K562 (cell line): ENCODE measurements at regions not wholly inside any gene's neighbourhood (a gene's known extent, or its start where the extent isn't known, plus 50 kb on each side); places are given as distances from the start of the nearest gene placed in this dataset.
"Not testable (repeated sequence)": the region's sequence is repeated elsewhere in the genome, so short reads cannot be mapped to it uniquely, and the experiment has no call there.

ENCODE experiments used
- ATAC-seq: fragments of 200-7000 bp; cut with Tn5 transposase; 3 replicates; pipeline ENCODE4 v1.9.1; 2020; ENCODE audit warnings: moderate library complexity
- BruUV-seq: library from RNA; stranded (reverse); fragments of 400-500 nt; replicated peaks from 2 replicates; lab custom pipeline; 2021; lab: Mats Ljungman, UMichigan
- CTCF ChIA-PET: fragments of 300-600 bp; formaldehyde crosslinking; extraction: SDS; loops from one replicate; lab custom pipeline; 2021; ENCODE audit warnings: low intra/inter-chr PET ratio; lab: Yijun Ruan, JAX
- POLR2A ChIA-PET: fragments of 300-600, 350-650 bp; sonication (Branson Sonifier 250); formaldehyde crosslinking; extraction: SDS; loops from one replicate; lab custom pipeline; 2021; ENCODE audit warnings: antibody characterized with exemption, inconsistent platforms; lab: Yijun Ruan, JAX
- DNase-seq, 4 experiments: peaks; one replicate each; pipeline versions ENCODE4 v3.0.0 to v3.0.0-alpha.2; 2011 to 2018; ENCODE audit warnings: low spot score in 3 of 4, mixed read lengths in 3 of 4; ENCODE audit errors: extremely low read depth in 1 of 4
- FAIRE-seq: peaks from 2 replicates; lab custom pipeline; 2011; peaks lifted over from hg19 to GRCh38; lab: Jason Lieb, UNC
- H2AFZ ChIP-seq: 2 replicates; pipeline ENCODE4 v1.6.0; 2011; ENCODE audit warnings: low read depth, low read length, control low read depth, inconsistent platforms
- H3K27ac ChIP-seq: fragments of 200-600 bp; 3 replicates; pipeline ENCODE4 v1.8.0; 2011; ENCODE audit warnings: low read depth, mild to moderate bottlenecking, control low read depth, inconsistent platforms, low read length, moderate library complexity, mixed read lengths; ENCODE audit errors: extremely low read depth
- H3K27me3 ChIP-seq, 2 experiments: fragments of 300-600 bp in 1 of 2; 2 replicates in 1 of 2; 3 replicates in 1 of 2; pipeline versions ENCODE4 v1.6.0 to v1.8.0; 2011; ENCODE audit warnings: inconsistent platforms in 2 of 2, low read length in 2 of 2, mild to moderate bottlenecking in 1 of 2, mixed read lengths in 1 of 2, moderate library complexity in 1 of 2; ENCODE audit not compliant: control insufficient read depth in 2 of 2, insufficient read depth in 2 of 2
- H3K36me3 ChIP-seq: fragments of 300-600 bp; 3 replicates; pipeline ENCODE4 v1.8.0; 2011; ENCODE audit warnings: mild to moderate bottlenecking, low read length, inconsistent platforms; ENCODE audit not compliant: control insufficient read depth, insufficient read depth
- H3K4me1 ChIP-seq, 2 experiments: fragments of 200-600 bp in 1 of 2; replicated peaks in 1 of 2; 2 replicates in 1 of 2; 3 replicates in 1 of 2; pipeline versions ENCODE4 v1.5.1 to v1.8.0; 2011; ENCODE audit warnings: inconsistent platforms in 2 of 2, low read length in 2 of 2, mild to moderate bottlenecking in 1 of 2, mixed read lengths in 1 of 2, moderate library complexity in 1 of 2; ENCODE audit not compliant: control insufficient read depth in 2 of 2, insufficient read depth in 2 of 2
- H3K4me2 ChIP-seq: 2 replicates; pipeline ENCODE4 v1.6.1; 2011; ENCODE audit warnings: low read length, control low read depth, inconsistent platforms, mixed read lengths; ENCODE audit not compliant: insufficient read depth
- H3K4me3 ChIP-seq: fragments of 200-600 bp; sonication (generic), shearing (Covaris generic); 2 replicates; pipeline ENCODE4 v1.5.1; 2016; ENCODE audit warnings: control low read depth, inconsistent platforms
- H3K79me2 ChIP-seq: fragments of 200-600 bp; 3 replicates; pipeline ENCODE4 v1.8.0; 2011; ENCODE audit warnings: low read length, inconsistent platforms; ENCODE audit not compliant: control insufficient read depth, insufficient read depth
- H3K9ac ChIP-seq, 2 experiments: 2 replicates each; pipeline versions ENCODE4 v1.6.0 to v1.6.1; 2011; ENCODE audit warnings: low read depth in 2 of 2, low read length in 2 of 2, control low read depth in 1 of 2, inconsistent platforms in 1 of 2, mild to moderate bottlenecking in 1 of 2, mixed read lengths in 1 of 2; ENCODE audit not compliant: insufficient read depth in 1 of 2
- H3K9me1 ChIP-seq: one replicate; pipeline ENCODE4 v1.6.0; 2011; ENCODE audit warnings: inconsistent platforms, mild to moderate bottlenecking, low read length, moderate library complexity; ENCODE audit not compliant: control insufficient read depth, insufficient read depth
- H3K9me3 ChIP-seq: replicated peaks from 2 replicates; pipeline ENCODE4 v1.5.1; 2011; ENCODE audit warnings: low read depth, low read length, inconsistent platforms; ENCODE audit not compliant: control insufficient read depth, insufficient read depth
- H4K20me1 ChIP-seq: replicated peaks from 2 replicates; pipeline ENCODE4 v1.6.1; 2011; ENCODE audit warnings: low read length, inconsistent platforms, mixed read lengths; ENCODE audit not compliant: control insufficient read depth, insufficient read depth
- BRF2 ChIP-seq: IDR thresholded peaks from 3 replicates; pipeline ENCODE4 v1.6.1; 2011; ENCODE audit warnings: borderline replicate concordance, mild to moderate bottlenecking; ENCODE audit not compliant: insufficient read length, insufficient read depth
- MED1 ChIP-seq: sonication (generic); formaldehyde crosslinking; IDR thresholded peaks from 2 replicates; pipeline ENCODE4 v1.8.1; 2023; ENCODE audit warnings: missing genetic modification reagents, borderline replicate concordance
- NONO ChIP-seq, 2 experiments: fragments of 200-400 bp in 1 of 2; fragments of 450-650 bp in 1 of 2; formaldehyde crosslinking in 1 of 2; IDR thresholded peaks; 2 replicates each; pipeline ENCODE4 v1.6.1; 2017; ENCODE audit warnings: low read depth in 2 of 2, mild to moderate bottlenecking in 2 of 2, moderate library complexity in 2 of 2, low read length in 1 of 2
- ZNF146 ChIP-seq: IDR thresholded peaks from one replicate; pipeline ENCODE4 v1.6.1; 2018; ENCODE audit warnings: missing compliant biosample characterization; ENCODE audit not compliant: unreplicated experiment
- WGBS: fragments of 100-300 bp; shearing (Covaris generic); methylation state at CpG from one replicate; pipeline ENCODE4 v1.1.6; 2016; ENCODE audit warnings: low coverage, mixed read lengths; ENCODE audit not compliant: insufficient coverage; ENCODE audit errors: missing lambda C conversion rate; 5-methylcytosine and 5-hydroxymethylcytosine counted together
- in situ Hi-C: fragments of 300-500 bp; cut with MboI; formaldehyde crosslinking; loops from 4 replicates; pipeline ENCODE4 v1.15.0; 2018; ENCODE audit warnings: inconsistent platforms, mixed read lengths
- intact Hi-C: fragments of 100-400 bp; cut with micrococcal nuclease; formaldehyde crosslinking; loops from 2 replicates; pipeline ENCODE4 v1.14.2; 2022

DNA sequence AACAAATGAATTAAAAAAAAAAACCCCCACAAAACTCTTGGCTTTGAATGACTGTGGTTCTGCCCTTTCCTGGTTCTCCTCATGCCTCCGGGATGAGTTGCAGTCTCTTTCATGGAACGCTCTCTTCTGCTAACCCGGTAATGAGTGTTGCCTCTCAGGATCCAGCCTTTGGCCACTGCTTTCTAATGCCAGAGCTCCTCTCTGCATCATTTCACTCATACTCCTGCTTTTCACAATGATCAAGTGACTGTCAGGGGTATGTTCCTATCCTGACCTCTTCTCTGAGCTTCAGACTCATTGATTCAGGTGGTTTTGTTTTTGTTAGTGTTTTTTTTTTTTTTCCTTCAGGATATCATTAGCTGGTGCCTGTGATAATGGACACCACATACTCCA is 230.2 kb downstream of the OPA1 start:
- H3K79me2 ChIP-seq, H3K36me3 ChIP-seq, H3K27ac ChIP-seq, ATAC-seq, DNase-seq, CTCF ChIA-PET, BruUV-seq, H3K9me3 ChIP-seq, H3K9ac ChIP-seq, intact Hi-C loops, H3K4me2 ChIP-seq, H3K9me1 ChIP-seq, H3K27me3 ChIP-seq, H3K4me3 ChIP-seq, in situ Hi-C loops, FAIRE-seq, H4K20me1 ChIP-seq: not testable (repeated sequence)
- 69% methylated on average over 2 of the region's 3 CpGs for WGBS
- peaks cover 9 to 30% of the 10 kb centered on the region in 2 experiments; a peak in 4 of 5 replicates for H3K4me1 ChIP-seq
- POLR2A ChIA-PET, result interaction anchor here (0.6 kb wide), 2 partner anchors 18 to 24 kb away, joined by 3 read pairs; no protein-coding TSS in a partner anchor
- 0 out of 2 replicates have a peak overlapping the region, but pooled peaks have one; percentile 40 for H2AFZ ChIP-seq

GRCh38 chr3:193824365-193824764 is 231.4 kb downstream of the OPA1 start:
- Histone ChIP-seq H3K4me2 (no peak overlapping the region), H3K4me1 (peaks cover 9 to 30% of the 10 kb centered on the region in 2 experiments; a peak in 4 of 5 replicates), H3K9me1 (no peaks in the 10 kb centered on the region), H2AFZ (0 out of 2 replicates have a peak overlapping the region, but pooled peaks have one; percentile 36), H3K9ac (no peak overlapping the region), H3K4me3 (no peak overlapping the region), H3K27ac (no peak overlapping the region), H3K36me3 (no peaks in the 10 kb centered on the region), H3K9me3 (no peaks in the 10 kb centered on the region), H4K20me1 (no peaks in the 10 kb centered on the region), H3K27me3 (no peaks in the 10 kb centered on the region), H3K79me2 (no peaks in the 10 kb centered on the region)
- TF ChIP-seq BRF2 (no peak), ZNF146 (peak; percentile 20), MED1 (CRISPR knock-in tag) (no peak), NONO (IDR thresholded peaks at IDR 0.05; ENCODE audit: low read depth in 2 of 2, low read length in 1 of 2) (no peak)
- BruUV-seq, result no TSS peak
- ATAC-seq (no peak), FAIRE-seq (no peak), DNase-seq (no peak)
- intact Hi-C loops (no loop called here), in situ Hi-C loops (no loop called here)
- ChIA-PET POLR2A (no interaction called here), CTCF (no interaction called here)
